DOHH2 (cell line): ENCODE measurements at regions not wholly inside any gene's neighbourhood (a gene's known extent, or its start where the extent isn't known, plus 50 kb on each side); places are given as distances from the start of the nearest gene placed in this dataset.

Experiments used
- CTCF ChIP-seq: fragments of 200-600 bp; sonication (generic); IDR thresholded peaks from one replicate; pipeline ENCODE4 v1.5.1; 2014; ENCODE audit warnings: antibody characterized with exemption, mild to moderate bottlenecking, low read depth, low read length; ENCODE audit not compliant: poor library complexity, severe bottlenecking
- EZH2phosphoT487 ChIP-seq: fragments of 200-600 bp; sonication (generic); IDR thresholded peaks from 2 replicates; pipeline ENCODE4 v1.6.1; 2017; ENCODE audit warnings: borderline replicate concordance, mild to moderate bottlenecking, antibody characterized with exemption, low read length, moderate library complexity, mixed read lengths

- TF ChIP-seq CTCF = no peak
- no peak for TF ChIP-seq EZH2phosphoT487
Observed at GRCh38 chr12:75954749-75955148, 76.8 kb downstream of the PHLDA1 start.
